GM21825 (cell line): ENCODE measurements at regions not wholly inside any gene's neighbourhood (a gene's known extent, or its start where the extent isn't known, plus 50 kb on each side); places are given as distances from the start of the nearest gene placed in this dataset.

Source experiments
- ATAC-seq: cut with Tn5 transposase; IDR thresholded peaks from one replicate; pipeline ENCODE4 v1.9.1; 2021; ENCODE audit warnings: mild to moderate bottlenecking, moderate library complexity; ENCODE audit not compliant: unreplicated experiment

DNA sequence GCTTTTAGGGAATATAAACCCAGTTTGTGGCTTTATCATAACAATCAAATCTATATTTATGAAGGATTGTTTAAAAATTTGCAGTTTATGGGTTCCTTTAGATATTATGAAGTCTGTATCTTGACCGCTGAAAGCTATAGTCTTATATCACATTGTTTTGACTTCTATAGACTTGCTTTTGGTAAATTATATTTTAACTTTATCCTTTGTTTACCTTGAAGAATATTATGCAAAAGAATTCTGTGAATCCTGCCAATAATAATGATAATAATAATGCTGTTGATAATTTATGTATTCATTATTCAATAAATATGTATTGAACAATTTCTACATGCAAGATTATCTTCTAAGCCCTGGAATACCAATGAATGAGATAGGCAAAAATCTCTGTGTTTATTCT is 101.9 kb upstream of the MTPN start:
- no peak for ATAC-seq

DNA sequence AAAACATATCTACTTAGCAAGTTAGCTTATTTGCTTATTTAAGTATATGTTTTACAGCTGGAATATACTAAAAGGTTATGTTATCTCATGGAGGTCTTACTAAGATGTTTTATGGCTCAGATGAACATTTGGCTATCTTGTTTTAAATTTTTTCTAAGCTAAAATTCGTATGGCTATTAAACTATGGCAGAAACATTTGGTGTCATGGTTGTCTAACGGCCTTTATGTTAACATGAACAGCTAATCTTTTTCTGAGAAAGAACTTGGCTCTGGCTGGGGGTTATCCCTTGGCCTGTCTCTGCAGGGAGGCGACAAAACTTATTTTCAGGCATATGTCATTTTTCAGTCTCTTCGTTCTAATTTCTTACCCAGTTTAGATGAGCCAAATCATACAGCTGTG is 101.5 kb upstream of the MTPN start:
- ATAC-seq: no peak

DNA sequence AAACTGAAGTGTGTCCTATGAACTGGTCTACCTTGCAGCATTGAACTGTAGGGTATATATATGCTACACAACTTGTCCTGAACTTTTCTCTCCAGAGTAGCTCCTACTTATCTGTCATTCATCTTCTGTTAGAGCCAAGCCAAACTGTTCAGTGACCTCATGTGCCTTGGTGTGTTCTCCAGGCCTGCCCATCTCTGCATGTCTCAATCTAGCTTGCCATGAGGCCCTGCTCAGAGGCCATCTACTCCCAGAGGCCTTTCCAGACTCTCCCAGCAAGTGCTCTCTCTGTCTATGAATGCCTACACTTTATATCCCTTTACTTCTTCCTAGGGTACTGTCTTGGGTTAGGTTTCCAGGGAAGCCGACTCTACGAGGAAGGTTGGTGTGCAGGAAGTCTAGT is 99.8 kb upstream of the MTPN start:
- no peak for ATAC-seq

DNA sequence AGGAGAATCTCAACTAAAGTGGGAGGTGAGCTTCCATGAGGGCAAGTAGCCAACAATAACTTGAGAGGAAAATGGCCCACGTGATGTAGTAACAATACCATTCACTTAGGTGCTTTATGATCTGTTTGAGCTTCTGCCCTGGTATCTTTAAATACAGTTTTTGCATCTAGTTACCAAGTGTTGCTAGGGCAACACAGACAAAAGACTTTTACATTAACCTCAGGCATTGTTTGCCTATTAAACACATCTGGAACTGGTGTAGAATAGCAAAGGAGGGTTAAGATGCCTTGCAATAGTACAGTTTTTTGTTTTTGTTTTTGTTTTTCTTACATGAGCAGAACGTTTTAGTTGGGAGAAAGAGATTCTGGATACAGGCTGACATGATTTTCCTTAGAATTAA is 97.7 kb upstream of the MTPN start:
- no peak for ATAC-seq

DNA sequence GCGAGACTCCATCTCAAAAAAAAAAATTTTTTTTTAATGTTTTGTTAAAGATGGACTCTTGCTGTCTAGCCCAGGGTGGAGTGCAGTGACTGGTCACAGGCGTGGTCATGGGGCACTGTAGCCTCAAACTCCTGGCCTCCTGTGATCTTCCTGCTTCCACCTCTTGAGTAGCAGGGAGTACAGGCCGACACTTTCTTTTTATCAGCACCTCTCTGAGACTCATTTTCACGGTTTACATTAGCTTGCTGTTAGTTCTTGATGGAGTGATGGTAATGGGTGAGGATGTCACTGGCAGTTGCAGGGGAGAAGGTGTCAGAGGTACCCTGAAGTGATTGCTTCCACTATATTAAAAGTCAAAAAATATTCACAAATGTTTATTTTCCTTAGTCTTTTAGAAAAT is 95.3 kb upstream of the MTPN start:
- ATAC-seq: no peak

DNA sequence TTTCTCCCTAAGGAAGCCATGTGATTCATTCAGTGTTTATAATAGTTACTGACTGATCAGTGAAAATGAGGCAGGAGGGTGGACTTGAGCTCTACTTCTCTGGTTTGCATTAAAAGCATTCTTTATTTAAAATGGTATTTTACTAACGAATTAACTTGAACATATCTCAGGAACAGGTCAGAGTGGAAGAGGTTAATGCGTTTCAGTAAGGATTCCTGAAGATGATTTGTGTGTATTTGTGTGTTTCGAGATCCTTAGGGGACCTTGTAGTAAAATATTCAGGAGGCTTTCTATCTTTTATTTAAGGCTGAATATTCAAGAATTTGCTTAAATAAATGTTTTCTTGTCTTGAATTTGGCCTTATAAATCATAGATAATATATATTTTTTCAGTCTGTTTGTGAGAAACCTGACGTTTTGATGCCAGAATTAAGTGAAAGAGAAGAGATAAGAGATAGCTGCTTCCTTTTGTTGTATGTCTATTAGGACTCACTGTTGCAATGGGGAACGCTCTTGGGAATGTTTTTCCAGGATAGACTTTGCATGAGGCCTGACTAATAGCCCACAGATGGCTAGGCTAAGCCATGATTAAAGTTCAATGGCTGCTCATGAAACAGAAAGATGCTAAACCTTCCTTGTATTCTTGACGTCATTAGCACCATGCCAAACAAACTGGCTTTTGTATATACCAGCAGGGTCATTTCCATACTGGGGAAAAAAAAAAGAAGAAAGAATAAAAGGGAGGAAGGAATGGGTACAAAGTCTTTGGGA is 93.8 kb upstream of the MTPN start:
- no peak for ATAC-seq

DNA sequence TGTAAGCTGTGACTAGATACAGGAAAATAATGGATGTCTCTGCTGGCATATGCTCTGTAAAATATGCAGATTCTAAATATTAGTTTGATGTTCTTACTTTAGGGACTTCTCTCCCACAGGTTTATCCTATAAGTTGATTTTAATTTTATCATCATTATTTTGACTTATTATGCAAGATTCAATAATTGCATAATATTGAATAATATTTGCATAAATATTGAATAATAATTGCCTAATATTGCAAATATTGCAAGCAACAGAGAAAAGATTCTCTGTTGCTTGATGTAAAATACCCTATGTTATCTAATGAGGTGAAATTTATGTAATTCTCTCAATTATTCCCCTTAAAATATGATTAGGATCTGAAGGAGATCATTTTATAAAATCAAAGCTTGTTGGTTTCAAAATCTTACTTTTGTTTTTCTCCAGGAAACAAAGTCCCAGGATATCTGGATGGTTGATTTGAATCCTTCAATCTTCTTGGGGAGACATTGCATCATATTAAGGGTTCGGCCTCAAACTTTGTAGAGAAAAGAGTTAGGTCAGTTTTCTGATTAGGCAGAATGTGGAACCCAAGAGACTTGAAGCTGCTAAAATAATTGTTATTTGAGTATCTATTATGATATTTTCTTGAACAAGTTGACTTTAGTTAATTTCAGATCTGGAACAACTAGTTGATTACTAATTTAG is 92.8 kb upstream of the MTPN start:
- no peak for ATAC-seq

DNA sequence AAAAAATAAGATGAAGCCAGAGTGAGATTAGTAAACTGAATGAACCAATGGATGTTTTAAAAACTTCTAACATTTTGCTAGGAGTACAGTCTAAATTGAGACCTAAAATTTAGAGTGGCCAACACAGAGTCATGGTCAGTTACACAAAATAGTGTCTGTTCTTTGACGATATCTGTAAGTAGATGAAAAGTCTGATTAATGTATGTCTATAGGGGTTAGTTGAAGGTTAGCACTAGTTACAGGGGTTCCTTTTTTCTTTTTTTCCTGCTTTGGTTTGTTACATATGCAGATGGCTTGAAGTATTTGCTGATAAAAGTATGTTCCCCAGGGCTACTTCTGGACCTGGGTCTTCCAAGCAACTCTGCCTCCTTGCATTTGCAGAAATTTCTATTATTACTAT is 90.1 kb upstream of the MTPN start:
- ATAC-seq: no peak

DNA sequence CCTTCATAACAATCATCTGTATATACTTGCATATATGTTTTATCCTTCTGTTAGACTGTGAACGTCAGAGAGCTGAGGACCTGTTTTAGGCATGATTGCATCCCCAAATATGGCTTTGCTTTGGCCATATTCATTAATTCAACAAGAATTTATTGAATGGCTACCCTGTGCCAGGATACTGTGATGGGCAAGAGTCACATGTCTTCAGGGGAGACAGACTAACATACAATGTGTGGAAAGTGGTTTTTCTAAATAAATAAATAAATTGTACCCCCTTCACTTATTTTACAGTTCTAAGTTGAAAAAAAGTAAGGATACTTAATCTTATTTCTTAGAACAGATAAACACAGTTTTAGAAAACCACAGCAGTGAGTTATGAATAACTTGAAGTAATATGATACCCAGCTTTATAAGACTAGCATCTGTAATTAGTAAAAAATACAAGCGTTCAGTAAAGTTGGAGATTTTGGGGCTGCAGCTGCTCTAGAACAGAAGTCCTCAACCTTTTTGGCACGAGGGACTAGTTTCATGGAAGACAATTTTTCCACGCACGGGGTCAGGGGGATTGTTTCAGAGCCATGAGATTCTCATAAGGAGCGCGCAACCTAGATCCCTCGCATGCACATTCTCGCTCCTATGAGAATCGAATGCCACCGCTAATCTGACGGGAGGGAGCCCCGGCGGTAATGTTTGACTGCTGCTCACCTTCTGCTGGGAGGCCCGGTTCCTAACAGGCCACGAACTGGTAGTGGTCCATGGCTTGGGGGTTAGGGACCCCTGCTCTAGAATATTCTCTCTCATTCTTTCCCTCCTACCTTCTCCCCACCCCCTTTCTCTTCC is 89.4 kb upstream of the MTPN start:
- no peak for ATAC-seq

DNA sequence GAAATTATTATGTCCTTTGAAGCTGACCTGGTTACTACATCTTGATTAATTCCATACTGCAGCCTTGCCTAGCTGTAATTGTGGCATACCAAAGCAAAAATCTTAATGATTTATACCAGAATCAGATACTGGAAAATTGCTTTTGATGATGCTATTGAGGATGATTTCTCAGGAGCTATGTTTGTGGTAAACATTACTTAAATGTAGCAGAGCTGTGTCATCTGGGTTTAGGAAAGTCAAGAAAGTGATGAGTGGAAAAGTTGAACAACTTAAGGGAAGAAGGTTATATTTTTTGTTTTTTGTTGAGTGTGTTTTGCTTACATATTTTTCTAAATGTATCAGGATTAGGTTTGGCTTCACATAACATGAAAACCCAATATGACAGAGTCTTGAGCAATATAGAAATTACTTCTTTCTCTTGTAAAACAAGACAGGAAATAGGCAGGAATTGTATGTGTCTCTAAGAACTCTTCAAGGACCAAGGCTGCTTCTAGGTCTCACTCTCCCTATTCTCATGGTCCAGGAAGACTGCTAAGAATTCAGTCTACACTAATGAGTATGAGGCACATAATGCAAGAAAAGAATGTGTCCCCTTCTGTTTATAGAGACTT is 87.6 kb upstream of the MTPN start:
- no peak for ATAC-seq

DNA sequence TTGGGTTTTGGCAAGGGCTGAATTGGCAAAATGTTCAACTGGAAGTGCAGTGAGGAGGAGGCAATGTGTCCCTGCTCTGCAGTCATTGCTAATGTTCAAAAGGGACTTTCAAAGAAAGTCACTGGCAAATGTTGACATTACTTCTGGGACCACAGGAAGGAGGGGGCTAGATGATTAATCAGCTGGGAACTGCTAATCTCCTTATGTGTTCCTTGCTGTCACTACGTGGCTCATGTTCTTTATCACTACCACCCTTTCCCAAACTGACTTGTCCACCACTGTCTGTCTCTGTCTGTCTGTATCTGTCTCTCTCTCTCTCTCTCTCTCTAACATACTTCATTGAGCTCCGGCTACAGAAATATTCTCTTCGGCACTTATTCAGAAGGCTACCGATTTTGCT is 86.9 kb upstream of the MTPN start:
- ATAC-seq: no peak

DNA sequence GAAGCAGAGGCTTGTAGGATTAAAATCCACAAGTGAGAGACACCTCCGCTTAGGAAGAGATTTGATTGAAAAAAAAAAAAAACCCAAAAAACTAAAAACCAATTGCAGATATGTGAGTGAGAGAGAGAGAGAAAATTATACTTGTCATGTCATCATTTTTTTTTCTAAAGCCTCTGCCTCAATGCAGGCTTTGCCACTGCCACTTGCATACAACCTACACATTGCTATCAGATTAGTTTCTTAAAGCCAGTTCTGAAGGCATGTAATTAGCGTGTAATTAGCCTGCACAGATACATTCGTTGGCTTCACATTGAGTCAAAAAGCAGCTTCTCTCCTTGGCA is 86.1 kb upstream of the MTPN start:
- ATAC-seq: no peak

DNA sequence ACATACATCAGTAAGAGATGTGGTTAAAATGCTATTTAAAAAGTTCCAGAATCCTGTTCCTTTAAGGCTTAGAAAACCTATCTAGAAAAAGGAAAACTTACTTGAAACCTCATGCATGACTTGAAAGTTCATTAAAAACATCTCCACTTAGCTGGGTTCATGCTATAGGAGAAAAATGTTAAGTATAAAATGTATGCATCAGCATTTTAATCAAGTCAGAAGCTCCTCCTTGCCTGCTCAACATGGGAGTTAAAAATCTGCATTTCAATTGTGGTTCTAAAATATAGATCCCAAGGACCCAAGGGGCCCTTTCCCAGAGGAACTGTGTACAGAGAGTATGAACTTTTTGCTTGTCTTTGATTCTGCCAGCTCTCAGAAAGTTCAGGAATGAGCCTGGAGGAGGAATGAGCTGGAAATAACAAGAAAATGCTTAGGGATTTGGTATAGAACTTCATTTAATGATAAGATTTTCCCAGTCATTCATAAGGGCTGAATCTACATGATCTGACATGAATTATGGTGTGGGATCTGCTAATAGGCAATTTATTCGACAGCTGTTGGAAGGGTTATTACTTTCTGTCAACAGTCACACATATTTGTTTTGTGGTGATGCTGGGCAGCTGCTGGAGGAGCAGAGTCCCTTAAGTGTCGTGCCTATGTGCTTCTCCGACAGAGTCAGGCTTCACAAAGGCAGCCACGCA is 85.6 kb upstream of the MTPN start:
- ATAC-seq: no peak

DNA sequence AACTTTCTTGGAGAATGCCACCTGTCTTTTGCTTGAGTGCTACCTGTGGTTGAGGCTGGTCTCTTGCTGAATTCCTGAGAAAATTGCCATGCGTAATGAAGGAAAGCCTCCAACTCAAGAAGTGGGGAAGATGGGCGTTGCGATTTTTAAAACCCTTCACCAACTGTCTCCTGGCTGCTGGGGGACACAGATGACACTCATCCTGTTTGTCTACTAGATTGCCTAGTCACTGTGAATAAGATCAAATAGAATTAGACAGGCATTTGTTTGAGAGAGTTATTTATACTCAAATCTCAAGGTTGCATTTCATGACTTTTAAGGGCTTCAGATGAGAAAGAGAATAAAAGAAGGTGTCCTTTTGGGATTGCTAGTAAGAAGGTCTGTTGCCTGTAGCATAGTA is 84.3 kb upstream of the MTPN start:
- no peak for ATAC-seq

DNA sequence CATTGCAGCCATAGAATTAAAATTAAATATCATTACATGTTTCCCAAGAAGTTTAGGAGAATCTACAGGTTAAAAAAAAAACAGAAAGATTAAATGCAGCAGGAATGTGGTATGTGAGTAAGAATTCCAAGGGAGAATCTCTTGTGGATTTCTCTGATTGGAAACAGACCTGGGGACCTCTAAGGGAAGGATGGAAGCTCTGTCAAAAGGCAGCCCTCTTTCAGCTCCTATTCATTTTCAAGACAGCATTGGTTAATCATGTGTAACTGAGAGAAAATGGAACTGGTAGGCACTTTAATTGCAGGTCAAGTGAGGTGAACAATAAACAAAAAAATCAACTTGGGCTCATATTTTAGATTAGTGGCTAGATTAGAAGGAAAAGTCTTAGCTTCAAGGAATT is 81.4 kb upstream of the MTPN start:
- no peak for ATAC-seq

DNA sequence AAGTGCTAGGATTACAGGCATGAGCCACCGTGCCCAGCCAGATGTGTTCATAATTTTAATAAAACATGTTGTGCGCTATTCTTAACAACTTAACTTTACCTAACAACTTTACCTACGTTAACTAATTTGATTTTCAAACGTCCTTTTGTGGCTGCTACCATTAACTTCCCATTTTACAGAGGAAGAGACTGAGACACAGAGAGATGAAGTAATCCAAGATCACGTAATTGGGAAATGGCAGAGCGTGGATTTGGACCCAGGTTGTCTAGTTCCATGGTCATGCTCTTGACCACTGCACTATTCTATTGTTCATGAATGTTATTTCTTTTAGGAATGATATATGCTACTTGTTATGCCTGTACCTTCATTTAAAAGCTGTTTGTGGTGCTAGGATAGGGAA is 80.3 kb upstream of the MTPN start:
- ATAC-seq: no peak

DNA sequence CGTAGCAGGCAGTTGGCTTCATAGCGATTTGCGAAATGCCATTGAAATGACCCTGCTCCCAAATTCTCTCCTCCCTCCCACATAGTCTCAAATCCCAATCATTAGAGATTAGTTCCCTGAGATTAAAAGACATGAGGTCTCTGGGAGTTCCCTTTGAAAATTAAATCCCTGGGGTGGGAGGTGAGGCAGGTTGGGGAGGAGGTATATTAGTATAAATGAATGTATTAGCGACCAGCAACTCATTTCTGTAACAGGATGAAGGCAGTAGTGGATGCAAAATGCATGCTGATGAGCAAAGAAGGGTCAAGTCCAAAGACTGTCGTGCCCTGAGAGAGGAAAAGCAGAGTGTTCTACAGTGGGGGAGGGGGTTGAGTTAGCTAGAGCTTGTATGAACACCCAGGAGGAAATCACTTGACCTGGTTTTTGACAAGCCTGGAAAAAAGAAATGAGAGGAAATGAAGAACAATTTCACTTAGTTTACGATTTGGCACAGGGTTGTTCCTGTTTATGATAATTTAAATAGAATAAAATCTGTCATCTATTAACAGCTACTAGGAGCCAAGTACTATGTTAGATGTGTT is 79.6 kb upstream of the MTPN start:
- ATAC-seq: no peak

DNA sequence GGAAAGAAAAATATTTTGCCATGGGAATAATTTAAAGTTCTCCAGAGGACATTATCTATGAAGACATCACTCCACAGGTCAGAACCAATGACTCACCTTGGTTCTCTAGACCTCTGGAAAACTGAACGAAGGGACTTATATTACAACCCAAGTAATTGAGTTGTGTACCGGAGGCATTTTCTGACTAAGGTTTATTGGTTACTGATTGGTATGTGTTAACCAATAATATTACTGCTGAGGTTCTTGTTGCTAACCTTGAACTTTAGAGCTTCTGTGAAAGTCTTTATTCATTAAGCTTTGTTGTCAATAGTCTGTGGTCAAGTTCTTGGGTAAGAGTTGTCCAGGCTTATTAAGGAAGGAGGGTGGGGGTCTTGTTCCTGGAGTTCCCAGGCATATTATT is 78.1 kb upstream of the MTPN start:
- ATAC-seq: no peak

DNA sequence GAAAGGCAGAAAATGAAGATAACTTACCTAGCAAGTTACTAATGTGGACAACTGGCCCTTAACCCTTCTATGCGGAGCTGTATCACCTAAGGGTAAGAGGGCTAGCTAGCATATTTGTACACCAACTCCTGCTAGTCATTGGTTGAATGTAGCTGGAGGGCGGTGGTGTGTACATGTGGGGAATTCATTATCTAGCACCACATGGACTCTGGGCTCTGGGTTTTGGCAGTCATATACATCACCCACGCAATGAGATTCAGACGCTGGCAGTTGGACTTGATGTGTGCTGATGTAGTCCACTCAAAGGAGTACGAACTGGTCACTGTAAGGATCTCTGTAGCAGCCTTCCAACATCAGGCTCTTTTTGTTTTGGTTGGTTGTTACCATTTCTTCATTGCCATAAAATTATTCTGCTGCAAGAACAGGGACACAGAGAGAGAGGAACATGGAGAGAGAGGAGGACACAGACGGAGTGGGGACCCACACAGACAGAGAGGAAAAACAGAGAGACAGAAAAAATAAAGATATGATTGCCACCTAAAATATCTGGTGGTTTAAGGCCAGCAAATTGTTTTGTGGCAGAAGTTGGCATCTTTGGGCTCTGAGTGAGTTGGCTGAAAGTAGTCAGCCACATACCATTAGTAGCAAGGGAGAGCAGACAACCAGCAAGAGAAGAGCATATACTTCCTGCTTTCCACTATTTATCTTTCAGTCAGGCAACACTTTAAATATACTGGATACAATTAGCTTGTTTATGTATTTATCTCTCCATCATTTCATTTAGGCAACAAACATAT is 76.7 kb upstream of the MTPN start:
- ATAC-seq: no peak
